Mucosa of stomach (tissue), 1 donor: ENCODE measurements at regions not wholly inside any gene's neighbourhood (a gene's known extent, or its start where the extent isn't known, plus 50 kb on each side); places are given as distances from the start of the nearest gene placed in this dataset.
"Not testable (repeated sequence)": the region's sequence is repeated elsewhere in the genome, so short reads cannot be mapped to it uniquely, and the experiment has no call there.

Experiments used
- H3K27me3 ChIP-seq: one replicate; pipeline ENCODE4 v1.7.0; 2013; ENCODE audit warnings: mild to moderate bottlenecking, low read length; ENCODE audit not compliant: control insufficient read depth, insufficient read depth
- H3K36me3 ChIP-seq: one replicate; pipeline ENCODE4 v1.7.0; 2013; ENCODE audit warnings: low read length; ENCODE audit not compliant: control insufficient read depth, insufficient read depth
- H3K4me1 ChIP-seq: one replicate; pipeline ENCODE4 v1.7.0; 2013; ENCODE audit warnings: mild to moderate bottlenecking, low read length; ENCODE audit not compliant: control insufficient read depth, insufficient read depth
- H3K4me3 ChIP-seq: one replicate; pipeline ENCODE4 v1.7.0; 2013; ENCODE audit warnings: low read length
- H3K9ac ChIP-seq: one replicate; pipeline ENCODE4 v1.7.0; 2013; ENCODE audit warnings: mild to moderate bottlenecking, low read length, moderate library complexity
- H3K9me3 ChIP-seq: one replicate; pipeline ENCODE4 v1.7.0; 2013; ENCODE audit warnings: mild to moderate bottlenecking, low read length, moderate library complexity; ENCODE audit not compliant: control insufficient read depth
- donor health status: Pancreatic carcinoma.

GRCh38 chr6:11902527-11902926 lies 109.6 kb upstream of the HIVEP1 start:
- no peaks in the 10 kb centered on the region for H3K4me1 ChIP-seq
- no peak overlapping the region for H3K9ac ChIP-seq
- H3K27me3 ChIP-seq: no peaks in the 10 kb centered on the region
- no peaks in the 10 kb centered on the region for H3K36me3 ChIP-seq
- H3K9me3 ChIP-seq: no peaks in the 10 kb centered on the region
- H3K4me3 ChIP-seq: no peak overlapping the region

GRCh38 chr6:11900662-11901598 lies 111.2 kb upstream of the HIVEP1 start:
- H3K4me3 ChIP-seq: no peak overlapping the region
- H3K27me3 ChIP-seq: no peaks in the 10 kb centered on the region
- H3K9me3 ChIP-seq: no peaks in the 10 kb centered on the region
- H3K36me3 ChIP-seq: no peaks in the 10 kb centered on the region
- peak overlapping the region; percentile 19 for H3K9ac ChIP-seq
- no peaks in the 10 kb centered on the region for H3K4me1 ChIP-seq

- Histone ChIP-seq H3K4me3 (no peak overlapping the region), H3K4me1 (no peaks in the 10 kb centered on the region), H3K9ac (no peak overlapping the region), H3K36me3 (no peaks in the 10 kb centered on the region), H3K27me3 (no peaks in the 10 kb centered on the region), H3K9me3 (no peaks in the 10 kb centered on the region)
Observed at GRCh38 chr6:11899645-11900044, 112.5 kb upstream of the HIVEP1 start.

- Histone ChIP-seq H3K9me3 (no peaks in the 10 kb centered on the region), H3K4me3 (no peak overlapping the region), H3K4me1 (no peaks in the 10 kb centered on the region), H3K36me3 (no peaks in the 10 kb centered on the region), H3K9ac (no peak overlapping the region), H3K27me3 (no peaks in the 10 kb centered on the region)
Observed at GRCh38 chr6:11894212-11894611, 115.6 kb upstream of the ADTRP start.

- Histone ChIP-seq H3K4me3 (no peak overlapping the region), H3K9ac (no peak overlapping the region), H3K4me1 (no peaks in the 10 kb centered on the region)
Observed at GRCh38 chr6:11891547-11891946, 112.9 kb upstream of the ADTRP start.

GRCh38 chr6:11890849-11891248 lies 112.2 kb upstream of the ADTRP start:
- H3K4me3 ChIP-seq: no peak overlapping the region
- no peaks in the 10 kb centered on the region for H3K27me3 ChIP-seq
- no peaks in the 10 kb centered on the region for H3K4me1 ChIP-seq
- no peaks in the 10 kb centered on the region for H3K9me3 ChIP-seq
- no peaks in the 10 kb centered on the region for H3K36me3 ChIP-seq
- no peak overlapping the region for H3K9ac ChIP-seq

More at GRCh38 chr6:11891547-11891946, 112.9 kb upstream of the ADTRP start:
- H3K27me3 ChIP-seq: no peaks in the 10 kb centered on the region
- H3K9me3 ChIP-seq: no peaks in the 10 kb centered on the region
- no peaks in the 10 kb centered on the region for H3K36me3 ChIP-seq

- Histone ChIP-seq H3K9ac (no peak overlapping the region), H3K4me1 (no peaks in the 10 kb centered on the region)
Observed at GRCh38 chr6:11890209-11890608, 111.6 kb upstream of the ADTRP start.

GRCh38 chr6:11889572-11889971 lies 111.0 kb upstream of the ADTRP start:
- Histone ChIP-seq H3K9me3 (no peaks in the 10 kb centered on the region), H3K9ac (no peak overlapping the region), H3K4me1 (no peaks in the 10 kb centered on the region), H3K27me3 (no peaks in the 10 kb centered on the region), H3K36me3 (no peaks in the 10 kb centered on the region), H3K4me3 (no peak overlapping the region)

More at GRCh38 chr6:11890209-11890608, 111.6 kb upstream of the ADTRP start:
- H3K36me3 ChIP-seq: no peaks in the 10 kb centered on the region
- no peak overlapping the region for H3K4me3 ChIP-seq
- H3K27me3 ChIP-seq: no peaks in the 10 kb centered on the region
- no peaks in the 10 kb centered on the region for H3K9me3 ChIP-seq

- Histone ChIP-seq H3K9me3 (no peaks in the 10 kb centered on the region), H3K9ac (no peak overlapping the region), H3K36me3 (no peaks in the 10 kb centered on the region), H3K4me1 (no peaks in the 10 kb centered on the region), H3K27me3 (no peaks in the 10 kb centered on the region), H3K4me3 (no peak overlapping the region)
Observed at GRCh38 chr6:11888727-11889126, 110.1 kb upstream of the ADTRP start.

GRCh38 chr6:11885159-11885558 lies 106.6 kb upstream of the ADTRP start:
- Histone ChIP-seq H3K4me3 (no peak overlapping the region), H3K4me1 (no peaks in the 10 kb centered on the region), H3K27me3 (no peaks in the 10 kb centered on the region), H3K9me3 (no peaks in the 10 kb centered on the region), H3K36me3 (no peaks in the 10 kb centered on the region), H3K9ac (no peak overlapping the region)

- H3K4me3 ChIP-seq, H3K36me3 ChIP-seq, H3K9me3 ChIP-seq, H3K4me1 ChIP-seq, H3K27me3 ChIP-seq, H3K9ac ChIP-seq: not testable (repeated sequence)
Observed at GRCh38 chr6:11883471-11883870, 104.9 kb upstream of the ADTRP start.

GRCh38 chr6:11880156-11880555 lies 101.6 kb upstream of the ADTRP start:
- H3K9ac ChIP-seq, H3K27me3 ChIP-seq, H3K36me3 ChIP-seq: not testable (repeated sequence)

More at GRCh38 chr6:11880156-11880555, 101.6 kb upstream of the ADTRP start:
- H3K9me3 ChIP-seq, H3K4me1 ChIP-seq, H3K4me3 ChIP-seq: not testable (repeated sequence)
